Common myeloid progenitor, CD34-positive (primary cell): ENCODE measurements at regions not wholly inside any gene's neighbourhood (a gene's known extent, or its start where the extent isn't known, plus 50 kb on each side); places are given as distances from the start of the nearest gene placed in this dataset.
A peak's percentile ranks its signal among the peaks of the same experiment; 100 is the strongest.

Experiments
- CTCF ChIA-PET: fragments of 350-600 bp; sonication (Branson Sonifier 250); formaldehyde crosslinking; loops from one replicate; lab custom pipeline; 2021; ENCODE audit warnings: antibody characterized with exemption; lab: Charles Lee
- POLR2A ChIA-PET: fragments of 350-600 bp; sonication (Branson Sonifier 250); formaldehyde crosslinking; loops from one replicate; lab custom pipeline; 2021; ENCODE audit warnings: antibody characterized with exemption; lab: Charles Lee
- DNase-seq, 3 donors: peaks; one replicate each; pipeline versions ENCODE4 v3.0.0 to v3.0.0-alpha.2; 2013
- H3K27ac ChIP-seq, 2 experiments: 1 replicate in 1 of 2; 2 replicates in 1 of 2; pipeline ENCODE4 v1.7.0; 2013; ENCODE audit warnings: inconsistent platforms in 2 of 2, low read length in 2 of 2, mild to moderate bottlenecking in 2 of 2, low read depth in 1 of 2, moderate library complexity in 1 of 2; ENCODE audit not compliant: severe bottlenecking in 2 of 2, insufficient read depth in 1 of 2, poor library complexity in 1 of 2
- H3K27me3 ChIP-seq, 5 experiments: replicated peaks in 2 of 5; 1 replicate in 3 of 5; 2 replicates in 2 of 5; pipeline versions ENCODE4 v1.6.1 to v1.7.0; 2013; ENCODE audit warnings: low read length in 4 of 5, mild to moderate bottlenecking in 2 of 5, moderate library complexity in 2 of 5, inconsistent platforms in 1 of 5; ENCODE audit not compliant: insufficient read depth in 5 of 5, control insufficient read depth in 4 of 5
- H3K36me3 ChIP-seq, 4 experiments: 1 replicate in 2 of 4; 2 replicates in 2 of 4; pipeline versions ENCODE4 v1.6.1 to v1.7.0; 2013; ENCODE audit warnings: low read length in 3 of 4, control low read depth in 1 of 4, mild to moderate bottlenecking in 1 of 4; ENCODE audit not compliant: control insufficient read depth in 4 of 4, insufficient read depth in 4 of 4
- H3K4me1 ChIP-seq, 4 experiments: 1 replicate in 3 of 4; 2 replicates in 1 of 4; pipeline versions ENCODE4 v1.6.1 to v1.7.1; 2013; ENCODE audit warnings: low read length in 3 of 4, mild to moderate bottlenecking in 3 of 4, control low read depth in 1 of 4, inconsistent platforms in 1 of 4, moderate library complexity in 1 of 4; ENCODE audit not compliant: control insufficient read depth in 4 of 4, insufficient read depth in 4 of 4; ENCODE audit errors: control extremely low read depth in 1 of 4
- H3K4me3 ChIP-seq, 7 experiments: 1 replicate in 4 of 7; 2 replicates in 3 of 7; pipeline versions ENCODE4 v1.5.1 to v1.7.0; 2013; ENCODE audit warnings: mild to moderate bottlenecking in 7 of 7, low read length in 6 of 7, moderate library complexity in 6 of 7, inconsistent platforms in 2 of 7, low read depth in 2 of 7, control low read depth in 1 of 7; ENCODE audit not compliant: insufficient read depth in 4 of 7, control insufficient read depth in 1 of 7; ENCODE audit errors: extremely low read depth in 1 of 7
- H3K9me3 ChIP-seq, 5 experiments: 1 replicate in 4 of 5; 2 replicates in 1 of 5; pipeline versions ENCODE4 v1.6.1 to v1.7.1; 2013; ENCODE audit warnings: low read length in 4 of 5, mild to moderate bottlenecking in 2 of 5, inconsistent platforms in 1 of 5, low read depth in 1 of 5, moderate library complexity in 1 of 5; ENCODE audit not compliant: control insufficient read depth in 4 of 5, insufficient read depth in 2 of 5; ENCODE audit errors: control extremely low read depth in 1 of 5
- WGBS: methylation state at CpG from one replicate; pipeline ENCODE4 v1.1.5; 2013; ENCODE audit not compliant: insufficient coverage; 5-methylcytosine and 5-hydroxymethylcytosine counted together

DNA sequence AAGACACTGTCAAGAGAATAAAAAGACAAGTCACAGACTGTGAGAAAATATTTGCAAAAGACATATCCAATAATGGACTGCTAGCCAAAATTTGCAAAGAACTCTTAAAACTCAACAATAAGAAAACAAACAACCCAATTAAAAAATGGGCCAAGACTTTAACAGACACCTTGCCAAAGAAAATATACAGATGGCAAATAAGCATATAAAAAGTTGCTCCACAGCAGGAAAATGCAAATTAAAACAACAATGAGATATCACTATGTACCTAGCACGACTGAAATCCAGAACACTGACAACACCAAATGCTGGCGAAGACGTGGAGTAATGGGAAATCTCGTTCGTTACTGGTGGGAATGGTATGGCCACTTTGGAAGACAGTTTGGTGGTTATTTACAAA, 228.9 kb downstream of the TTC8 start:
- H3K27me3 ChIP-seq: no peaks in the 10 kb centered on the region
- no peaks in the 10 kb centered on the region for H3K36me3 ChIP-seq
- H3K27ac ChIP-seq: no peak overlapping the region
- ChIA-PET POLR2A (no interaction called here), CTCF (no interaction called here)
- no peaks in the 10 kb centered on the region for H3K4me1 ChIP-seq
- no peak for DNase-seq
- H3K9me3 ChIP-seq: peaks cover 0 to 25% (median 3%) of the 10 kb centered on the region in 5 experiments
- WGBS: 100% methylated on average over 4 of the region's 5 CpGs
- H3K4me3 ChIP-seq: no peak overlapping the region

- DNase-seq: no peak
- H3K36me3 ChIP-seq: no peaks in the 10 kb centered on the region
- H3K4me3 ChIP-seq: no peak overlapping the region
- no peaks in the 10 kb centered on the region for H3K27me3 ChIP-seq
- H3K9me3 ChIP-seq: peaks cover 0 to 16% (median 3%) of the 10 kb centered on the region in 5 experiments
- ChIA-PET POLR2A (interaction anchor here (0.7 kb wide), 1 partner anchor 11 kb away, joined by 3 read pairs; no protein-coding TSS in a partner anchor), CTCF (interaction anchor here (1.1 kb wide), 1 partner anchor 15 kb away, joined by 4 read pairs; no protein-coding TSS in a partner anchor)
- H3K4me1 ChIP-seq: no peaks in the 10 kb centered on the region
- H3K27ac ChIP-seq: no peak overlapping the region
- 100% methylated on average over 3 of the region's 4 CpGs for WGBS
Observed at GRCh38 chr14:89056394-89056793, 231.9 kb downstream of the TTC8 start.

- DNase-seq: peak; percentile 14 to 49 (median 36)
- peaks cover 0 to 3% (median 0%) of the 10 kb centered on the region in 5 experiments for H3K9me3 ChIP-seq
- 100% methylated on average over 2 of the region's 3 CpGs for WGBS
- no peaks in the 10 kb centered on the region for H3K36me3 ChIP-seq
- H3K4me3 ChIP-seq: no peak overlapping the region
- CTCF ChIA-PET: no interaction called here
- no peak overlapping the region for H3K27ac ChIP-seq
- H3K4me1 ChIP-seq: no peaks in the 10 kb centered on the region
- no peaks in the 10 kb centered on the region for H3K27me3 ChIP-seq
- POLR2A ChIA-PET: no interaction called here
Observed at GRCh38 chr14:89058697-89059096, 234.2 kb downstream of the TTC8 start.

DNA sequence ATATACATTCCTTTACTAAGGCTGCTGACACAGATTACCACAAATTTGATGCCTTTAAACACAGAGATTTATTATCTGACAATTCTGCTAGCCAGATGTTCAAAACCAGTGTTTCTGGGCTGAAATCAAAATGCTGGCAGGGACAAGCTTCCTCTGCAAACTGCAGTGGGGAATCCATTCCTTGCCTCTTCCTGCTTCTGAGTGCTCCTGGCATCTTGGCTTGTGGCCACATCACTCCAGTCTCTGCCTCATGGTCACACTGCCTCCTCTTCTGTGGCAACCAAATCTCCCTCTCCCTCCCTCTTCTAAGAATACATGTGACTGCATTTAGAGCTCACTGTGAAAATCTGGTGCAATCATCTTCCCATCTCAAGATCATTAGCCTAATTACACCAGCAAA, 235.7 kb downstream of the TTC8 start:
- ChIA-PET POLR2A (no interaction called here), CTCF (no interaction called here)
- no peak overlapping the region for H3K27ac ChIP-seq
- no peak overlapping the region for H3K4me3 ChIP-seq
- no peak for DNase-seq
- H3K9me3 ChIP-seq: peaks cover 0 to 3% (median 0%) of the 10 kb centered on the region in 5 experiments
- no peaks in the 10 kb centered on the region for H3K4me1 ChIP-seq
- no peaks in the 10 kb centered on the region for H3K27me3 ChIP-seq
- H3K36me3 ChIP-seq: no peaks in the 10 kb centered on the region

- Histone ChIP-seq H3K9me3 (peaks cover 0 to 3% (median 0%) of the 10 kb centered on the region in 5 experiments), H3K4me1 (no peaks in the 10 kb centered on the region), H3K27ac (no peak overlapping the region), H3K4me3 (no peak overlapping the region), H3K36me3 (no peaks in the 10 kb centered on the region), H3K27me3 (no peaks in the 10 kb centered on the region)
- ChIA-PET CTCF (no interaction called here), POLR2A (no interaction called here)
- DNase-seq: no peak
- no CpG with 5 or more reads among the region's 1 CpG for WGBS
Observed at GRCh38 chr14:89061696-89062095, 237.2 kb downstream of the TTC8 start.

- Histone ChIP-seq H3K4me1 (no peaks in the 10 kb centered on the region), H3K27ac (no peak overlapping the region), H3K4me3 (no peak overlapping the region), H3K27me3 (no peaks in the 10 kb centered on the region), H3K36me3 (no peaks in the 10 kb centered on the region), H3K9me3 (no peaks in the 10 kb centered on the region)
- ChIA-PET POLR2A (no interaction called here), CTCF (no interaction called here)
- DNase-seq: no peak
- WGBS: no CpG with 5 or more reads among the region's 2 CpGs
Observed at GRCh38 chr14:89065879-89066278, 241.4 kb downstream of the TTC8 start.

DNA sequence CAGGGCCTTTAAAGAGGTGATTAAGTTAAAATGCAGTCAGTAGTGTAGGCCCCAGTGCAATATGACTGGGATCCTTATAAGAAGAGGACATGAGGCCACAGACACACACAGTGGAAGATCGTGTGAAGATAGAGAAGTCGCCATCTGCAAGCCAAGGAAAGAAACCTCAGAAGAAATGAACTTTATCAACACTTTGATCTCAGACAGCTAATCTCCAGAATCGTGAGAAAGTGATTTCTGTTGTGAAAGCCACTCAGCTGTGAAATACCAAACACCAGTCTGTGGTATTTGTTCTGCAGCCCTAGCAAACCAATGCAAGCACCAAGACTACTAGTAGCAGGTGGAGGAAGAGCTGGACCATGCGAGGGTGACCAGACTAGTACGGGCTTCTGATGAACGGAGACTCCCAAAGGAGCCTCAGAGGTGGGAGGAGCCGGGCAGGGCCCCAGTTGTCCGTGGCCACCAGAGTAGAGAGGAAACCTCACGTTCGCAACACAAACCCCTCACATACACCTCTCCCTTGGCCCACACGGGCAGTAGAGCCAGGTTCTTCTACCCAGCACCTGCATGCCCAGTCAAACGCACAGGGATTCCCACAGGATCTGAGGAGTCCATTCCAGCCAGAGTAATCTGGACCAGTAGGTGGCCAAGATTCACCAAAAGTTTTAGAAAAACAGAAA, 243.0 kb downstream of the TTC8 start:
- no peak overlapping the region for H3K4me3 ChIP-seq
- H3K27ac ChIP-seq: no peak overlapping the region
- 81% methylated on average over 7 of the region's 12 CpGs for WGBS
- no peaks in the 10 kb centered on the region for H3K9me3 ChIP-seq
- CTCF ChIA-PET: no interaction called here
- H3K27me3 ChIP-seq: no peaks in the 10 kb centered on the region
- no peaks in the 10 kb centered on the region for H3K4me1 ChIP-seq
- no peaks in the 10 kb centered on the region for H3K36me3 ChIP-seq
- DNase-seq: no peak
- POLR2A ChIA-PET: interaction anchor here (0.9 kb wide), 1 partner anchor 11 kb away, joined by 3 read pairs; no protein-coding TSS in a partner anchor
